Immature natural killer cell (primary cell): ENCODE measurements at regions not wholly inside any gene's neighbourhood (a gene's known extent, or its start where the extent isn't known, plus 50 kb on each side); places are given as distances from the start of the nearest gene placed in this dataset.
"Not testable (repeated sequence)": the region's sequence is repeated elsewhere in the genome, so short reads cannot be mapped to it uniquely, and the experiment has no call there.

Experiments
- DNase-seq, 3 donors: peaks; one replicate each; pipeline ENCODE4 v3.0.0; 2022; ENCODE audit warnings: mixed read lengths in 1 of 3
- H3K27ac Mint-ChIP-seq, 6 donors: one replicate each; pipeline ENCODE4 v1.8.0; 2020; ENCODE audit warnings: mixed read lengths in 6 of 6, mild to moderate bottlenecking in 5 of 6, inconsistent platforms in 4 of 6, moderate library complexity in 3 of 6
- H3K27me3 Mint-ChIP-seq, 3 donors: one replicate each; pipeline ENCODE4 v1.8.0; 2020 to 2021; ENCODE audit warnings: low read depth in 3 of 3, mild to moderate bottlenecking in 3 of 3, mixed read lengths in 3 of 3, moderate library complexity in 3 of 3, inconsistent platforms in 1 of 3
- H3K36me3 Mint-ChIP-seq, 3 donors: one replicate each; pipeline ENCODE4 v1.8.0; 2020; ENCODE audit warnings: mixed read lengths in 3 of 3, inconsistent platforms in 2 of 3, mild to moderate bottlenecking in 2 of 3
- H3K4me1 Mint-ChIP-seq, 2 donors: one replicate each; pipeline ENCODE4 v1.8.0; 2020; ENCODE audit warnings: inconsistent platforms in 2 of 2, mild to moderate bottlenecking in 2 of 2, mixed read lengths in 2 of 2, moderate library complexity in 1 of 2
- H3K4me3 Mint-ChIP-seq, 5 donors: one replicate each; pipeline ENCODE4 v1.8.0; 2020; ENCODE audit warnings: mild to moderate bottlenecking in 5 of 5, mixed read lengths in 5 of 5, inconsistent platforms in 3 of 5, moderate library complexity in 3 of 5
- H3K9me3 Mint-ChIP-seq, 6 donors: one replicate each; pipeline ENCODE4 v1.8.0; 2020; ENCODE audit warnings: mild to moderate bottlenecking in 6 of 6, mixed read lengths in 6 of 6, inconsistent platforms in 4 of 6, moderate library complexity in 3 of 6

GRCh38 chr15:60251300-60252070, 146.3 kb downstream of the ANXA2 start:
- Mint-ChIP-seq H3K36me3 (no peaks in the 10 kb centered on the region), H3K4me1 (no peaks in the 10 kb centered on the region), H3K27me3 (peaks cover 0 to 8% (median 2%) of the 10 kb centered on the region in 3 donors), H3K9me3 (no peaks in the 10 kb centered on the region), H3K27ac (no peak overlapping the region), H3K4me3 (no peak overlapping the region)
- DNase-seq, result no peak

DNA sequence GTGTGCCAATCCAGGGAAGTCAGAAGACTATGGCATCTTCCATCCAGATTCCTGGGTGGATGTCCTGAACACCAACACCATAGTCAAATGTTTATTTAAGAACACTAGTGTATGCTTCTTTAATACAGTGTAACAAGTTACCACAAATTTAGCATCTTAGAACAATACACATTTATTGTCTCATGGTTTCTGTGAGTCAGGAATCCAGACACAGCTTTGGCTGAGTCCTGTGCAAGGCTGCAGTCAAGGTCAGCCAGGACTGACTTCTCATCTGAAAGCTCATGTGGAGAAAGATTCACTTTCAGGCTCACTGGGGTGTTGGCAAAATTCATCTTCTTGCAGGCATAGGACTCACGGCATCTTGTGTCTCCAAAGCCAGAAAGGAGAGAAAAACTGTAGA, 143.4 kb downstream of the ANXA2 start:
- no peaks in the 10 kb centered on the region for H3K36me3 Mint-ChIP-seq
- H3K27me3 Mint-ChIP-seq, result peaks cover 0 to 8% (median 2%) of the 10 kb centered on the region in 3 donors

DNA sequence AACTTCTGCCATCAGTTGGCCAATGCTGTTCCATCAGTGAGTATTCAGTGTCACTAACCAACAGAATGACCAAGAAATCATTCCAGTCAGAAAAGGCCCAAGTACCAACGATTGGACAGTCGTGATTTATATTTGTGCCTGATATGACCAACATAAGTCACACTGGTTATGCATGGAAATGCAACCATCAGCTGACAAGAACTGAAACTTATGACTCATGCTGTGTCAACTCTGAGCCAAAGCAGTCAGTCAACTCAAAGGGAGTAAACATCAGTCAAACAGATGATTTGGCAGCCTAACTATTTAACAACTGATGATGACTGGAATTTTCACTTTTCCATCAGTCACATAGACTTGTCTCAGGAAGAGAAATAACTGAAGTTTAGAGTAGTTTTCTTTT, 142.4 kb downstream of the ANXA2 start:
- Mint-ChIP-seq H3K27ac (no peak overlapping the region), H3K27me3 (peaks cover 0 to 13% (median 5%) of the 10 kb centered on the region in 3 donors), H3K4me3 (no peak overlapping the region), H3K9me3 (no peaks in the 10 kb centered on the region), H3K36me3 (no peaks in the 10 kb centered on the region), H3K4me1 (no peaks in the 10 kb centered on the region)
- DNase-seq, result no peak

More for the DNA sequence above, 143.4 kb downstream of the ANXA2 start:
- H3K4me3 Mint-ChIP-seq, result no peak overlapping the region
- H3K4me1 Mint-ChIP-seq, result no peaks in the 10 kb centered on the region
- H3K9me3 Mint-ChIP-seq, result no peaks in the 10 kb centered on the region
- no peak overlapping the region for H3K27ac Mint-ChIP-seq
- no peak for DNase-seq

DNA sequence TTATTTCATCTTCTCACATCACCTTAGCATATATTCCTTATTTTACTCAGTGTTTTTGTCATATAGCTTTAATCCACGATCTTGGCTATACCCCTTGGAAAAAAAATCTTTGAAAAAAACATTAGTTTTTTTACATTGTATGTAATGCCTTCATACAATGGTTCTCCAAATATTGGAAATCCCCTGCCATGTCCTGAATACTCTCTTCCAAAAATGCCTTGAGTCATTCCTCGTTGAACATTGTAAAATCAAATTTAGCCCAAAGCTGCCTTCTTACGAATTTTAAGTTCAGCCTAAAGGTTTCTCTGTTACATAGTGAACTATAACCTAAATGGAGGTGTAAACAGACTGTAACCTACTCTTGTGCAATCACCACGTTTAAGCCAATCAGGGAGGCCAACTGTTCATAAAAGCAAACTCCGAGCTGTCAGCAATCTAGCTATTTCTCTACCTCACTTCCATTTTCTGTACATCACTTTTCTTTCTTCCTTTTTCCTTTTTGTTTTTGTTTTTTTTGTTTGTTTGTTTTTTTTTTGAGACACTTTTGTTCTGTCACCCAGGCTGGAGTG, 140.1 kb downstream of the ANXA2 start:
- no peak for DNase-seq
- Mint-ChIP-seq H3K4me1 (no peaks in the 10 kb centered on the region), H3K4me3 (no peak overlapping the region), H3K36me3 (no peaks in the 10 kb centered on the region), H3K27me3 (peaks cover 0 to 9% (median 5%) of the 10 kb centered on the region in 3 donors), H3K27ac (no peak overlapping the region), H3K9me3 (no peaks in the 10 kb centered on the region)

DNA sequence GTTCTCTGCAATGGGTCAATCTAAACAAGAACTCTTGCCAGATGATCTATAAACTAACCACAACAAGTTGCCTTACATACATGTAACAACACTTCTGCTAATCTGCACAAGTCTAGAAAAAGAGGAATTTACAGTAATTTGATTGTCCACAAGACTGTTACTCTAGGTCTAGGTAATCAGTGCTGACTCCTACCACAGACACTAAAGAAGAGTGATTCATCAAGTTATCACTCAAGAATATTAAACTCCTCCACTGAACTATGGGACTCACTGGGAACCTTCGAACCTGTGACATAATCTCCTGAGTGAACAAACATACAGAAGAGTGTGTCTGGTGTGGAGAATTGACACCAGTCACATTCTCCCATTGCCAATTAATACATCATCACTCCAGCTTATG, 138.3 kb downstream of the ANXA2 start:
- DNase-seq, result no peak
- H3K4me3 Mint-ChIP-seq, result no peak overlapping the region
- no peak overlapping the region for H3K27ac Mint-ChIP-seq
- no peaks in the 10 kb centered on the region for H3K36me3 Mint-ChIP-seq
- peaks cover 0 to 7% (median 5%) of the 10 kb centered on the region in 3 donors for H3K27me3 Mint-ChIP-seq
- no peaks in the 10 kb centered on the region for H3K9me3 Mint-ChIP-seq
- H3K4me1 Mint-ChIP-seq, result no peaks in the 10 kb centered on the region

DNA sequence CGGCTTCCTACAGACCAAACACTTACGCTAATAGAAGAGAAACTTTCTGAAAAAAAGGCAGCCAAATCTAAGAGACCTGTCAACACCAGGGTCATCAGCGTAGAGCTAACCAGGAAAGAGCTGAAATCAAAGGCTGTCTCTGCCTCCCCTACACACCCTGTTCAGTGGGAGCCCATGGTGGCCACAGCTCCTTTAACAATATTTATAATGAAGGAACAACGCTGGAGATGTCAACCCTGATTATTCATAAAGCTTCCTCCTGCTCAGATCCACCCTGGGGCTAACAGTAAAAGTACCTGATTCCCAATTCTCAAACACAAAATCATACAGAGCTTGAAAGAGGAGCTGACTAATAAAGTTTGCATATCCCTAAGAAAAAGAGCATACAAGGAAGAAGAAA, 133.7 kb downstream of the ANXA2 start:
- H3K27me3 Mint-ChIP-seq, result peaks cover 3 to 11% (median 6%) of the 10 kb centered on the region in 3 donors
- H3K27ac Mint-ChIP-seq, result no peak overlapping the region
- no peaks in the 10 kb centered on the region for H3K9me3 Mint-ChIP-seq
- H3K36me3 Mint-ChIP-seq, result no peaks in the 10 kb centered on the region
- DNase-seq, result no peak
- no peaks in the 10 kb centered on the region for H3K4me1 Mint-ChIP-seq
- no peak overlapping the region for H3K4me3 Mint-ChIP-seq

- no peaks in the 10 kb centered on the region for H3K9me3 Mint-ChIP-seq
- no peaks in the 10 kb centered on the region for H3K36me3 Mint-ChIP-seq
- DNase-seq, result no peak
Measured at GRCh38 chr15:60264566-60264965, 133.2 kb downstream of the ANXA2 start.

GRCh38 chr15:60265057-60265456, 132.7 kb downstream of the ANXA2 start:
- no peak for DNase-seq
- no peaks in the 10 kb centered on the region for H3K36me3 Mint-ChIP-seq
- no peak overlapping the region for H3K4me3 Mint-ChIP-seq

More at GRCh38 chr15:60264566-60264965, 133.2 kb downstream of the ANXA2 start:
- Mint-ChIP-seq H3K27me3 (peaks cover 3 to 7% (median 6%) of the 10 kb centered on the region in 3 donors), H3K27ac (no peak overlapping the region), H3K4me1 (no peaks in the 10 kb centered on the region), H3K4me3 (no peak overlapping the region)

GRCh38 chr15:60272623-60273022, 125.2 kb downstream of the ANXA2 start:
- peaks cover 7 to 14% (median 13%) of the 10 kb centered on the region in 6 donors for H3K9me3 Mint-ChIP-seq
- no peak for DNase-seq
- no peak overlapping the region for H3K4me3 Mint-ChIP-seq
- H3K27ac Mint-ChIP-seq, result no peak overlapping the region
- H3K4me1 Mint-ChIP-seq, result no peaks in the 10 kb centered on the region
- peaks cover 0 to 12% (median 10%) of the 10 kb centered on the region in 3 donors for H3K36me3 Mint-ChIP-seq
- H3K27me3 Mint-ChIP-seq, result peaks cover 2 to 9% (median 2%) of the 10 kb centered on the region in 3 donors

More at GRCh38 chr15:60265057-60265456, 132.7 kb downstream of the ANXA2 start:
- Mint-ChIP-seq H3K9me3 (no peaks in the 10 kb centered on the region), H3K4me1 (no peaks in the 10 kb centered on the region), H3K27me3 (peaks cover 2 to 6% (median 4%) of the 10 kb centered on the region in 3 donors), H3K27ac (no peak overlapping the region)

DNA sequence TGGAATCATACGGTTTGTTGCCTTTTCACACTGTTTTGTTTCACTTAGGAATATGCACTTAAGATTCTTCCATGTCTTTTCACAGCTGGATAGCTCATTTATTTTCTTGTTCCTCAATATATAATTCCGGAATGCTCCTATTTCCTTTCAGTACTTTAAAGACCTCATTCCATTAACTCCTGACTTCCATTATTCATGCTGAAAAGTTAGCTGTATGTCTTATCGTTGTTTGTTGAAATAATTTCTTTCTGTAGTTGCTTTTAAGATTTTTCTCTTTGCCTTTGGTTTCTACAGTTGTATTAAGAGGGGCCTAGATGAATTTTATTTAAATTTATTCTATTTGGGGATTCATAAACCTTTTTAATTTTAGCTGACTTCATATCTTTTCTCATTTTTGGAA, 122.2 kb downstream of the ANXA2 start:
- no peak overlapping the region for H3K4me3 Mint-ChIP-seq
- H3K36me3 Mint-ChIP-seq, result peaks cover 0 to 12% (median 10%) of the 10 kb centered on the region in 3 donors

DNA sequence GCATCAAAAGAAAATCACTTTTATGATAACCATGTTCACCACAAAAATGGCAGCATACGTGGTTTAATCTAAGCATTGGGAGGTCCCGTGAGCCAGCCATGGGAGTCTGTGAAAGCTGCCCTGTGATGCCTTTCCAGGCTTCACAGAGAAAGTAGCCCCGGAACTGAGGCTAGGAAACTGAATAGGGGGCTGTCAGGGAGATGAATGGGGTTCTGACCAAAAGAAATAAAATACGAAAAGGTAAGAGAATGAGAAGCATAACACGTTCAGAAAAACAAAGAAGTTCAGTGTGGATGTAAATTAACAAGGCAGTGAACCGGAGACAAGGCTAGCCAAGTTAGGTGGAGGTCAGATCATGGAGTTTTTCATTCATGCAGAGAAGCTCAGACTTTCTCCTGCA, 118.9 kb downstream of the ANXA2 start:
- Mint-ChIP-seq H3K27me3 (peaks cover 4 to 11% (median 8%) of the 10 kb centered on the region in 3 donors), H3K9me3 (peaks cover 4 to 14% (median 13%) of the 10 kb centered on the region in 6 donors), H3K4me3 (no peak overlapping the region), H3K4me1 (no peaks in the 10 kb centered on the region), H3K36me3 (peaks cover 0 to 12% (median 10%) of the 10 kb centered on the region in 3 donors), H3K27ac (no peak overlapping the region)
- DNase-seq, result no peak

More for the DNA sequence above, 122.2 kb downstream of the ANXA2 start:
- no peaks in the 10 kb centered on the region for H3K4me1 Mint-ChIP-seq
- no peak overlapping the region for H3K27ac Mint-ChIP-seq
- DNase-seq, result no peak
- peaks cover 6 to 12% (median 6%) of the 10 kb centered on the region in 3 donors for H3K27me3 Mint-ChIP-seq
- peaks cover 7 to 14% (median 13%) of the 10 kb centered on the region in 6 donors for H3K9me3 Mint-ChIP-seq

- no peak for DNase-seq
- peaks cover 4 to 12% (median 9%) of the 10 kb centered on the region in 6 donors for H3K9me3 Mint-ChIP-seq
- no peak overlapping the region for H3K27ac Mint-ChIP-seq
- peaks cover 4 to 13% (median 8%) of the 10 kb centered on the region in 3 donors for H3K27me3 Mint-ChIP-seq
- peaks cover 0 to 10% (median 8%) of the 10 kb centered on the region in 3 donors for H3K36me3 Mint-ChIP-seq
- H3K4me1 Mint-ChIP-seq, result no peaks in the 10 kb centered on the region
- no peak overlapping the region for H3K4me3 Mint-ChIP-seq
Measured at GRCh38 chr15:60280259-60280658, 117.5 kb downstream of the ANXA2 start.

DNA sequence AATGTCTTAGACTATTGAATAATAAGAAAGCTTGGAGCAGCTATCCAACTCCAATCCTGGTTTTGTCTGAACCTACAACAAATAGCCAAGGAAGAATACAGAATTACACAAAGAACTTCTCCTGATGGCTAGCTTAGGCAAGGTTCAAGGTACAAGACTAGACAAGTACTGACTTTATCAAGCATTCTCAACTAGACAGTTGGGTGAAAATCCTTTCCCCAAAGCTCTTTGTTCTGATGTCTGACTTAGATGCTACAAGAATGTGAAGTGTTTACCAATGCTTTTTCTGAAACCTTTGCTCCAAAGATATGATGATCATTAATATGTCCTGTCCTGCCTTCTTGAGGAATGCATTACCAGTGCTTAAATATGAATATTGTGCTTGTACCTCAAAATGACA, 113.8 kb downstream of the ANXA2 start:
- Mint-ChIP-seq H3K4me3 (no peak overlapping the region), H3K27me3 (peaks cover 2 to 13% (median 6%) of the 10 kb centered on the region in 3 donors), H3K9me3 (no peaks in the 10 kb centered on the region), H3K27ac (no peak overlapping the region), H3K4me1 (no peaks in the 10 kb centered on the region), H3K36me3 (no peaks in the 10 kb centered on the region)
- DNase-seq, result no peak

- not testable (repeated sequence) for H3K36me3 Mint-ChIP-seq, H3K4me3 Mint-ChIP-seq, H3K9me3 Mint-ChIP-seq, DNase-seq, H3K27ac Mint-ChIP-seq, H3K27me3 Mint-ChIP-seq, H3K4me1 Mint-ChIP-seq
Measured at GRCh38 chr15:60295901-60296300, 101.9 kb downstream of the ANXA2 start.
